ELF-1 (cell line): ENCODE measurements at regions not wholly inside any gene's neighbourhood (a gene's known extent, or its start where the extent isn't known, plus 50 kb on each side); places are given as distances from the start of the nearest gene placed in this dataset.

Experiments used
- DNase-seq: peaks from one replicate; pipeline ENCODE4 v3.0.0-alpha.2; 2016; ENCODE audit warnings: low read depth, low spot score

GRCh38 chr15:38696109-38696727 is 131.6 kb upstream of the RASGRP1 start:
- no peak for DNase-seq

GRCh38 chr15:38696790-38697495 is 132.3 kb upstream of the RASGRP1 start:
- no peak for DNase-seq

- DNase-seq: no peak
Measured at GRCh38 chr15:38698254-38698653, 133.6 kb upstream of the RASGRP1 start.

- DNase-seq: peak; percentile 71
Measured at GRCh38 chr15:38699633-38700230, 135.1 kb upstream of the RASGRP1 start.

GRCh38 chr15:38701149-38701548 is 136.5 kb upstream of the RASGRP1 start:
- no peak for DNase-seq

GRCh38 chr15:38702178-38702912 is 137.7 kb upstream of the RASGRP1 start:
- DNase-seq: peak; percentile 79

- DNase-seq: no peak
Measured at GRCh38 chr15:38705436-38706219, 141.0 kb upstream of the RASGRP1 start.

- no peak for DNase-seq
Measured at GRCh38 chr15:38706956-38707355, 142.3 kb upstream of the RASGRP1 start.

GRCh38 chr15:38707802-38708671 is 143.4 kb upstream of the RASGRP1 start:
- DNase-seq: peak; percentile 70

- DNase-seq: no peak
Measured at GRCh38 chr15:38708672-38709180, 144.1 kb upstream of the RASGRP1 start.

GRCh38 chr15:38709196-38709595 is 144.6 kb upstream of the RASGRP1 start:
- DNase-seq: no peak

- no peak for DNase-seq
Measured at GRCh38 chr15:38714309-38715072, 149.9 kb upstream of the RASGRP1 start.

- no peak for DNase-seq
Measured at GRCh38 chr15:38720893-38721567, 156.4 kb upstream of the RASGRP1 start.

GRCh38 chr15:38721568-38721945 is 156.9 kb upstream of the RASGRP1 start:
- no peak for DNase-seq

- no peak for DNase-seq
Measured at GRCh38 chr15:38722236-38722635, 157.6 kb upstream of the RASGRP1 start.

- no peak for DNase-seq
Measured at GRCh38 chr15:38724827-38725226, 160.2 kb upstream of the RASGRP1 start.

- no peak for DNase-seq
Measured at GRCh38 chr15:38726187-38726586, 161.6 kb upstream of the RASGRP1 start.

GRCh38 chr15:38733331-38733730 is 168.7 kb upstream of the RASGRP1 start:
- DNase-seq: no peak

GRCh38 chr15:38740206-38740605 is 175.6 kb upstream of the RASGRP1 start:
- DNase-seq: no peak
